ENCODE measurements at regions not wholly inside any gene's neighbourhood (a gene's known extent, or its start where the extent isn't known, plus 50 kb on each side); places are given as distances from the start of the nearest gene placed in this dataset.
"Not testable (repeated sequence)": the region's sequence is repeated elsewhere in the genome, so short reads cannot be mapped to it uniquely, and the experiment has no call there.

GRCh38 chr16:47921535-47921934 lies 234.3 kb downstream of the ABCC12 start:
- no peak overlapping the region for H3K27ac Mint-ChIP-seq
- H3K4me3 Mint-ChIP-seq = no peak overlapping the region
- DNase-seq = no peak
- no peaks in the 10 kb centered on the region for H3K9me3 Mint-ChIP-seq
- intact Hi-C loops (cut with micrococcal nuclease) = no loop called here
- H3K36me3 Mint-ChIP-seq (ENCODE audit: low read depth) = no peaks in the 10 kb centered on the region
- H3K27me3 Mint-ChIP-seq = no peaks in the 10 kb centered on the region
- no peaks in the 10 kb centered on the region for H3K4me1 Mint-ChIP-seq

GRCh38 chr16:47920709-47921108 lies 235.1 kb downstream of the ABCC12 start:
- intact Hi-C loops (cut with micrococcal nuclease) = no loop called here
- Mint-ChIP-seq H3K9me3 (no peaks in the 10 kb centered on the region), H3K4me1 (no peaks in the 10 kb centered on the region), H3K4me3 (no peak overlapping the region), H3K27me3 (no peaks in the 10 kb centered on the region), H3K36me3 (ENCODE audit: low read depth) (no peaks in the 10 kb centered on the region), H3K27ac (no peak overlapping the region)
- no peak for DNase-seq

GRCh38 chr16:47917118-47917517 lies 238.7 kb downstream of the ABCC12 start:
- Mint-ChIP-seq H3K27me3 (no peaks in the 10 kb centered on the region), H3K4me1 (no peaks in the 10 kb centered on the region), H3K27ac (no peak overlapping the region), H3K9me3 (peaks cover 4% of the 10 kb centered on the region), H3K4me3 (no peak overlapping the region), H3K36me3 (ENCODE audit: low read depth) (no peaks in the 10 kb centered on the region)
- DNase-seq = no peak
- intact Hi-C loops (cut with micrococcal nuclease) = no loop called here

GRCh38 chr16:47916266-47916665 lies 239.5 kb downstream of the ABCC12 start:
- no peaks in the 10 kb centered on the region for H3K4me1 Mint-ChIP-seq
- intact Hi-C loops (cut with micrococcal nuclease) = no loop called here
- H3K4me3 Mint-ChIP-seq = no peak overlapping the region
- DNase-seq = no peak
- H3K27me3 Mint-ChIP-seq = no peaks in the 10 kb centered on the region
- H3K36me3 Mint-ChIP-seq (ENCODE audit: low read depth) = no peaks in the 10 kb centered on the region
- peaks cover 4% of the 10 kb centered on the region for H3K9me3 Mint-ChIP-seq
- H3K27ac Mint-ChIP-seq = no peak overlapping the region

- intact Hi-C loops (cut with micrococcal nuclease) = no loop called here
Measured at GRCh38 chr16:47907109-47907508, 248.7 kb downstream of the ABCC12 start.

GRCh38 chr16:47905771-47906170 lies 250.0 kb downstream of the ABCC12 start:
- no peak overlapping the region for H3K4me3 Mint-ChIP-seq
- H3K27ac Mint-ChIP-seq = no peak overlapping the region
- H3K9me3 Mint-ChIP-seq = peaks cover 3% of the 10 kb centered on the region
- H3K27me3 Mint-ChIP-seq = no peaks in the 10 kb centered on the region
- H3K4me1 Mint-ChIP-seq = no peaks in the 10 kb centered on the region
- intact Hi-C loops (cut with micrococcal nuclease) = no loop called here
- DNase-seq = no peak
- no peaks in the 10 kb centered on the region for H3K36me3 Mint-ChIP-seq (ENCODE audit: low read depth)

More at GRCh38 chr16:47907109-47907508, 248.7 kb downstream of the ABCC12 start:
- H3K27ac Mint-ChIP-seq = no peak overlapping the region
- H3K4me1 Mint-ChIP-seq = no peaks in the 10 kb centered on the region
- DNase-seq = no peak
- no peaks in the 10 kb centered on the region for H3K27me3 Mint-ChIP-seq
- no peaks in the 10 kb centered on the region for H3K36me3 Mint-ChIP-seq (ENCODE audit: low read depth)
- H3K4me3 Mint-ChIP-seq = no peak overlapping the region
- H3K9me3 Mint-ChIP-seq = peaks cover 3% of the 10 kb centered on the region

- Mint-ChIP-seq H3K27ac (no peak overlapping the region), H3K4me3 (no peak overlapping the region), H3K27me3 (no peaks in the 10 kb centered on the region), H3K9me3 (peaks cover 5% of the 10 kb centered on the region), H3K4me1 (no peaks in the 10 kb centered on the region), H3K36me3 (ENCODE audit: low read depth) (no peaks in the 10 kb centered on the region)
- intact Hi-C loops (cut with micrococcal nuclease) = no loop called here
- no peak for DNase-seq
Measured at GRCh38 chr16:47904691-47905090, 251.1 kb downstream of the ABCC12 start.

- DNase-seq = no peak
- Mint-ChIP-seq H3K4me1 (no peaks in the 10 kb centered on the region), H3K36me3 (ENCODE audit: low read depth) (no peaks in the 10 kb centered on the region), H3K9me3 (peaks cover 9% of the 10 kb centered on the region), H3K27ac (no peak overlapping the region), H3K4me3 (no peak overlapping the region), H3K27me3 (no peaks in the 10 kb centered on the region)
- intact Hi-C loops (cut with micrococcal nuclease) = no loop called here
Measured at GRCh38 chr16:47903470-47903869, 252.3 kb downstream of the ABCC12 start.

- not testable (repeated sequence) for H3K4me3 Mint-ChIP-seq
Measured at GRCh38 chr16:47897105-47897504, 258.7 kb downstream of the ABCC12 start.

GRCh38 chr16:47895146-47895545 lies 260.6 kb downstream of the ABCC12 start:
- intact Hi-C loops (cut with micrococcal nuclease) = no loop called here
- no peaks in the 10 kb centered on the region for H3K4me1 Mint-ChIP-seq

More at GRCh38 chr16:47897105-47897504, 258.7 kb downstream of the ABCC12 start:
- H3K27ac Mint-ChIP-seq; H3K27me3 Mint-ChIP-seq; H3K9me3 Mint-ChIP-seq; H3K4me1 Mint-ChIP-seq; H3K36me3 Mint-ChIP-seq (ENCODE audit: low read depth); DNase-seq; intact Hi-C loops (cut with micrococcal nuclease): not testable (repeated sequence)

GRCh38 chr16:47892999-47893398 lies 262.8 kb downstream of the ABCC12 start:
- Mint-ChIP-seq H3K27me3 (no peaks in the 10 kb centered on the region), H3K4me1 (no peaks in the 10 kb centered on the region), H3K9me3 (no peaks in the 10 kb centered on the region), H3K36me3 (ENCODE audit: low read depth) (no peaks in the 10 kb centered on the region), H3K27ac (no peak overlapping the region), H3K4me3 (no peak overlapping the region)
- DNase-seq = no peak
- intact Hi-C loops (cut with micrococcal nuclease) = no loop called here

More at GRCh38 chr16:47895146-47895545, 260.6 kb downstream of the ABCC12 start:
- Mint-ChIP-seq H3K27ac (no peak overlapping the region), H3K27me3 (no peaks in the 10 kb centered on the region), H3K9me3 (peaks cover 6% of the 10 kb centered on the region), H3K36me3 (ENCODE audit: low read depth) (no peaks in the 10 kb centered on the region), H3K4me3 (no peak overlapping the region)
- no peak for DNase-seq

GRCh38 chr16:47888734-47889133 lies 267.1 kb downstream of the ABCC12 start:
- Mint-ChIP-seq H3K36me3 (ENCODE audit: low read depth) (no peaks in the 10 kb centered on the region), H3K4me3 (no peak overlapping the region), H3K27ac (no peak overlapping the region), H3K4me1 (no peaks in the 10 kb centered on the region), H3K27me3 (peaks cover 9% of the 10 kb centered on the region), H3K9me3 (no peaks in the 10 kb centered on the region)
- DNase-seq = no peak
- intact Hi-C loops (cut with micrococcal nuclease) = no loop called here

- no peak overlapping the region for H3K4me3 Mint-ChIP-seq
- no peaks in the 10 kb centered on the region for H3K9me3 Mint-ChIP-seq
- intact Hi-C loops (cut with micrococcal nuclease) = no loop called here
- H3K27me3 Mint-ChIP-seq = peaks cover 9% of the 10 kb centered on the region
- no peaks in the 10 kb centered on the region for H3K4me1 Mint-ChIP-seq
- DNase-seq = no peak
- no peaks in the 10 kb centered on the region for H3K36me3 Mint-ChIP-seq (ENCODE audit: low read depth)
- H3K27ac Mint-ChIP-seq = no peak overlapping the region
Measured at GRCh38 chr16:47888142-47888541, 267.7 kb downstream of the ABCC12 start.

GRCh38 chr16:47887496-47887895 lies 268.3 kb downstream of the ABCC12 start:
- Mint-ChIP-seq H3K27ac (no peak overlapping the region), H3K36me3 (ENCODE audit: low read depth) (no peaks in the 10 kb centered on the region), H3K9me3 (no peaks in the 10 kb centered on the region), H3K4me3 (no peak overlapping the region), H3K4me1 (no peaks in the 10 kb centered on the region), H3K27me3 (peaks cover 9% of the 10 kb centered on the region)
- intact Hi-C loops (cut with micrococcal nuclease) = no loop called here
- no peak for DNase-seq

GRCh38 chr16:47886631-47887415 lies 269.0 kb downstream of the ABCC12 start:
- Mint-ChIP-seq H3K9me3 (no peaks in the 10 kb centered on the region), H3K36me3 (ENCODE audit: low read depth) (no peaks in the 10 kb centered on the region), H3K4me1 (no peaks in the 10 kb centered on the region), H3K27ac (no peak overlapping the region), H3K4me3 (no peak overlapping the region), H3K27me3 (peaks cover 9% of the 10 kb centered on the region)
- DNase-seq = no peak
- intact Hi-C loops (cut with micrococcal nuclease) = no loop called here

Measured in activated CD4-positive, alpha-beta T cell treated with anti-CD3 and anti-CD28 coated beads, Interleukin-2, amount 10 ng/mL, durations not matched to agents 24 days and 14 days (primary cell).